Ovary (tissue), 3 donors: ENCODE measurements at regions not wholly inside any gene's neighbourhood (a gene's known extent, or its start where the extent isn't known, plus 50 kb on each side); places are given as distances from the start of the nearest gene placed in this dataset.

ENCODE experiments used
- CTCF ChIP-seq, 3 donors: fragments of 450-650 bp in 2 of 3; fragments of 200-600 bp in 1 of 3; IDR thresholded peaks; one replicate each; pipeline versions ENCODE4 v1.5.1 to v1.8.0; 2016 to 2022; ENCODE audit warnings: antibody characterized with exemption in 3 of 3, mild to moderate bottlenecking in 1 of 3
- EP300 ChIP-seq: sonication (generic); formaldehyde crosslinking; IDR thresholded peaks from one replicate; pipeline ENCODE4 v1.6.1; 2017; ENCODE audit warnings: antibody characterized with exemption
- POLR2A ChIP-seq: fragments of 450-650 bp; IDR thresholded peaks from one replicate; pipeline ENCODE4 v1.6.1; 2017; ENCODE audit warnings: antibody characterized with exemption, mild to moderate bottlenecking, moderate library complexity
- donor health status: DM: no; HTN: no; CAD: no.

DNA sequence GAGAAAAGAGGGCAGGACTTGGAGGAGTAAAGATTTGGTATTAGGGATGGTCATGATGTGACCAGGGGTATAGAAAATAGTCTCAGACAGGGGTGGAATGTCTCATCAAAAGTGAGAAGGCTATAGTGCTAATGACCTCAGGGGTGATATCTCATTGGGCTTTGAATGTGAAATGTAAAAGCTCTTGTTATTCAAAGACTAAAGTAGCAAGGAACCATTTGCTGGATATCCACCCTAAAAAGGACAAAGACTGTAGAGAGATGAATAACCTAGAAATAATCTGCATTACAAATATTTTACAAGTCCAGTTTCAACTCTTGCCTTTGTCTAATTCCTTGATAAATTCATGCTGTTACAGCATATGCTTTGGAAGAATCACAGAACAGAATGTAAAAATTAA lies 224.4 kb downstream of the ICOS start:
- no peak for TF ChIP-seq CTCF (IDR thresholded peaks at IDR 0.05)
- no peak for TF ChIP-seq POLR2A
- TF ChIP-seq EP300 = no peak
